WERI-Rb-1 (cell line): ENCODE measurements at regions not wholly inside any gene's neighbourhood (a gene's known extent, or its start where the extent isn't known, plus 50 kb on each side); places are given as distances from the start of the nearest gene placed in this dataset.
A peak's percentile ranks its signal among the peaks of the same experiment; 100 is the strongest.

ENCODE experiments used
- DNase-seq: peaks from one replicate; pipeline ENCODE4 v3.0.0-alpha.2; 2020
- H3K27ac ChIP-seq: fragments of 250-450 bp; sonication (Bioruptor Pico); 2 replicates; pipeline ENCODE4 v1.5.1; 2020; ENCODE audit warnings: mild to moderate bottlenecking, moderate library complexity
- H3K27me3 ChIP-seq: fragments of 250-450 bp; sonication (Bioruptor Pico); 2 replicates; pipeline ENCODE4 v1.5.1; 2021; ENCODE audit warnings: mild to moderate bottlenecking, low read depth, moderate library complexity; ENCODE audit not compliant: insufficient read depth, severe bottlenecking
- H3K36me3 ChIP-seq: fragments of 250-450 bp; sonication (Bioruptor Pico); 2 replicates; pipeline ENCODE4 v1.5.1; 2020; ENCODE audit warnings: mild to moderate bottlenecking, moderate library complexity
- H3K4me3 ChIP-seq: 2 replicates; pipeline ENCODE4 v1.5.1; 2011; ENCODE audit warnings: low read depth, mild to moderate bottlenecking, control low read depth, low read length
- H3K9me3 ChIP-seq: fragments of 250-450 bp; sonication (Bioruptor Pico); 2 replicates; pipeline ENCODE4 v1.5.1; 2021; ENCODE audit warnings: mild to moderate bottlenecking, moderate library complexity; ENCODE audit not compliant: severe bottlenecking
- CTCF ChIP-seq: IDR thresholded peaks from 2 replicates; pipeline ENCODE4 v1.5.1; 2011; ENCODE audit warnings: low read depth, mild to moderate bottlenecking, control low read depth, inconsistent platforms, low read length

GRCh38 chr10:130244031-130244927, 108.1 kb downstream of the GLRX3 start:
- Histone ChIP-seq H3K36me3 (no peaks in the 10 kb centered on the region), H3K9me3 (peaks cover 8% of the 10 kb centered on the region), H3K27me3 (no peaks in the 10 kb centered on the region), H3K27ac (peak overlapping the region; percentile 56), H3K4me3 (no peak overlapping the region)
- DNase-seq: peak; percentile 41
- TF ChIP-seq CTCF: peak; percentile 59; the same call in 1 of the 2 replicates

- Histone ChIP-seq H3K36me3 (no peaks in the 10 kb centered on the region), H3K27me3 (no peaks in the 10 kb centered on the region), H3K9me3 (peaks cover 8% of the 10 kb centered on the region), H3K27ac (peak overlapping the region; percentile 67), H3K4me3 (no peak overlapping the region)
- peak; percentile 70 for DNase-seq
- TF ChIP-seq CTCF: 0 out of 2 replicates have a peak, but pooled peaks have one; percentile 35
Measured at GRCh38 chr10:130244928-130245495, 108.8 kb downstream of the GLRX3 start.

- H3K27me3 ChIP-seq: no peaks in the 10 kb centered on the region
- H3K27ac ChIP-seq: 0 out of 2 replicates have a peak overlapping the region, but pooled peaks have one; percentile 67
- peaks cover 4% of the 10 kb centered on the region for H3K9me3 ChIP-seq
- DNase-seq: no peak
- no peak overlapping the region for H3K4me3 ChIP-seq
- TF ChIP-seq CTCF: no peak
- H3K36me3 ChIP-seq: no peaks in the 10 kb centered on the region
Measured at GRCh38 chr10:130246113-130246512, 109.9 kb downstream of the GLRX3 start.

- H3K4me3 ChIP-seq: no peak overlapping the region
- TF ChIP-seq CTCF: no peak
- H3K9me3 ChIP-seq: peaks cover 2% of the 10 kb centered on the region
- DNase-seq: no peak
- no peaks in the 10 kb centered on the region for H3K36me3 ChIP-seq
- no peak overlapping the region for H3K27ac ChIP-seq
- H3K27me3 ChIP-seq: no peaks in the 10 kb centered on the region
Measured at GRCh38 chr10:130250127-130250526, 113.9 kb downstream of the GLRX3 start.

GRCh38 chr10:130251766-130252165, 115.6 kb downstream of the GLRX3 start:
- no peak for DNase-seq
- no peaks in the 10 kb centered on the region for H3K27me3 ChIP-seq
- H3K27ac ChIP-seq: no peak overlapping the region
- no peak overlapping the region for H3K4me3 ChIP-seq
- H3K9me3 ChIP-seq: peaks cover 1% of the 10 kb centered on the region
- no peak for TF ChIP-seq CTCF
- H3K36me3 ChIP-seq: no peaks in the 10 kb centered on the region
